OCI-LY3 (cell line): ENCODE measurements at regions not wholly inside any gene's neighbourhood (a gene's known extent, or its start where the extent isn't known, plus 50 kb on each side); places are given as distances from the start of the nearest gene placed in this dataset.

ENCODE experiments used
- EZH2phosphoT487 ChIP-seq: fragments of 200-600 bp; shearing (Covaris generic); IDR thresholded peaks from 2 replicates; pipeline ENCODE4 v1.6.1; 2018; ENCODE audit warnings: antibody characterized with exemption, mixed run types, low read depth
- TF ChIP-seq, protein P1 (sequence below): fragments of 200-600, 300-600 bp; sonication (generic); IDR thresholded peaks from 2 replicates; pipeline ENCODE4 v1.5.1; 2014; ENCODE audit warnings: antibody characterized with exemption, low read length, low read depth

DNA sequence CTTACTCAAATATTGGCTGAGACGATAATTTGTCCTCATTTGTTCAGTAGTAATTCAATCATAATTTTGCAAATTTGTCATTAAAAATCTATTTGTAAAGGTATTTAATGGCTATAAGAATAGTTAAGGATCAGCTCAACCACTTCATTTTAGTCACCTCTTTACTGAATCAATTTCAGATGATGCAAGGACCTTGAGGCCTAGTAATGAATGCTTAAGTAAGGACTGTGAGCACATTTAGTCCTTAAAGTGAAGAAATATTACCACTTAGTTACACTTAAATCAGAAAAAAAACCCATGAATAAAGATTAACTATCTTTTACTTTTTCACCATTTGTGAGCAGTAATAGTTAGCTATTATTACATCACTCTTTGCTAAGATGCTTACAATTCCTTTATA lies 778.9 kb downstream of the CCDC85A start:
- TF ChIP-seq, protein P1, sequence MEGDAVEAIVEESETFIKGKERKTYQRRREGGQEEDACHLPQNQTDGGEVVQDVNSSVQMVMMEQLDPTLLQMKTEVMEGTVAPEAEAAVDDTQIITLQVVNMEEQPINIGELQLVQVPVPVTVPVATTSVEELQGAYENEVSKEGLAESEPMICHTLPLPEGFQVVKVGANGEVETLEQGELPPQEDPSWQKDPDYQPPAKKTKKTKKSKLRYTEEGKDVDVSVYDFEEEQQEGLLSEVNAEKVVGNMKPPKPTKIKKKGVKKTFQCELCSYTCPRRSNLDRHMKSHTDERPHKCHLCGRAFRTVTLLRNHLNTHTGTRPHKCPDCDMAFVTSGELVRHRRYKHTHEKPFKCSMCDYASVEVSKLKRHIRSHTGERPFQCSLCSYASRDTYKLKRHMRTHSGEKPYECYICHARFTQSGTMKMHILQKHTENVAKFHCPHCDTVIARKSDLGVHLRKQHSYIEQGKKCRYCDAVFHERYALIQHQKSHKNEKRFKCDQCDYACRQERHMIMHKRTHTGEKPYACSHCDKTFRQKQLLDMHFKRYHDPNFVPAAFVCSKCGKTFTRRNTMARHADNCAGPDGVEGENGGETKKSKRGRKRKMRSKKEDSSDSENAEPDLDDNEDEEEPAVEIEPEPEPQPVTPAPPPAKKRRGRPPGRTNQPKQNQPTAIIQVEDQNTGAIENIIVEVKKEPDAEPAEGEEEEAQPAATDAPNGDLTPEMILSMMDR, result no peak
- TF ChIP-seq EZH2phosphoT487, result no peak
